ENCODE measurements at regions not wholly inside any gene's neighbourhood (a gene's known extent, or its start where the extent isn't known, plus 50 kb on each side); places are given as distances from the start of the nearest gene placed in this dataset.

GRCh38 chr19:28990522-28990921, 222.4 kb downstream of the UQCRFS1 start:
- TF ChIP-seq, protein P1, sequence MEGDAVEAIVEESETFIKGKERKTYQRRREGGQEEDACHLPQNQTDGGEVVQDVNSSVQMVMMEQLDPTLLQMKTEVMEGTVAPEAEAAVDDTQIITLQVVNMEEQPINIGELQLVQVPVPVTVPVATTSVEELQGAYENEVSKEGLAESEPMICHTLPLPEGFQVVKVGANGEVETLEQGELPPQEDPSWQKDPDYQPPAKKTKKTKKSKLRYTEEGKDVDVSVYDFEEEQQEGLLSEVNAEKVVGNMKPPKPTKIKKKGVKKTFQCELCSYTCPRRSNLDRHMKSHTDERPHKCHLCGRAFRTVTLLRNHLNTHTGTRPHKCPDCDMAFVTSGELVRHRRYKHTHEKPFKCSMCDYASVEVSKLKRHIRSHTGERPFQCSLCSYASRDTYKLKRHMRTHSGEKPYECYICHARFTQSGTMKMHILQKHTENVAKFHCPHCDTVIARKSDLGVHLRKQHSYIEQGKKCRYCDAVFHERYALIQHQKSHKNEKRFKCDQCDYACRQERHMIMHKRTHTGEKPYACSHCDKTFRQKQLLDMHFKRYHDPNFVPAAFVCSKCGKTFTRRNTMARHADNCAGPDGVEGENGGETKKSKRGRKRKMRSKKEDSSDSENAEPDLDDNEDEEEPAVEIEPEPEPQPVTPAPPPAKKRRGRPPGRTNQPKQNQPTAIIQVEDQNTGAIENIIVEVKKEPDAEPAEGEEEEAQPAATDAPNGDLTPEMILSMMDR (IDR thresholded peaks at IDR 0.05; ENCODE audit: low read depth, low read length), result no peak
- no peak overlapping the region for H3K4me3 ChIP-seq (replicated peaks in 1 of 2; ENCODE audit: low read depth in 2 of 2, low read length in 2 of 2)
- DNase-seq (ENCODE audit: low read depth in 2 of 2), result no peak

- no peak for DNase-seq (ENCODE audit: low read depth in 2 of 2)
- H3K4me3 ChIP-seq (replicated peaks in 1 of 2; ENCODE audit: low read depth in 2 of 2, low read length in 2 of 2), result no peak overlapping the region
- TF ChIP-seq, protein P1 (IDR thresholded peaks at IDR 0.05; ENCODE audit: low read depth, low read length), result no peak
Measured at GRCh38 chr19:28989739-28990138, 223.2 kb downstream of the UQCRFS1 start.

- no peak for DNase-seq (ENCODE audit: low read depth in 2 of 2)
- H3K4me3 ChIP-seq (replicated peaks in 1 of 2; ENCODE audit: low read depth in 2 of 2, low read length in 2 of 2), result no peak overlapping the region
- TF ChIP-seq, protein P1 (IDR thresholded peaks at IDR 0.05; ENCODE audit: low read depth, low read length), result no peak
Measured at GRCh38 chr19:28988066-28988465, 224.9 kb downstream of the UQCRFS1 start.

- DNase-seq (ENCODE audit: low read depth in 2 of 2), result no peak
- no peak overlapping the region for H3K4me3 ChIP-seq (replicated peaks in 1 of 2; ENCODE audit: low read depth in 2 of 2, low read length in 2 of 2)
- TF ChIP-seq, protein P1 (IDR thresholded peaks at IDR 0.05; ENCODE audit: low read depth, low read length), result no peak
Measured at GRCh38 chr19:28987177-28987576, 225.8 kb downstream of the UQCRFS1 start.

DNA sequence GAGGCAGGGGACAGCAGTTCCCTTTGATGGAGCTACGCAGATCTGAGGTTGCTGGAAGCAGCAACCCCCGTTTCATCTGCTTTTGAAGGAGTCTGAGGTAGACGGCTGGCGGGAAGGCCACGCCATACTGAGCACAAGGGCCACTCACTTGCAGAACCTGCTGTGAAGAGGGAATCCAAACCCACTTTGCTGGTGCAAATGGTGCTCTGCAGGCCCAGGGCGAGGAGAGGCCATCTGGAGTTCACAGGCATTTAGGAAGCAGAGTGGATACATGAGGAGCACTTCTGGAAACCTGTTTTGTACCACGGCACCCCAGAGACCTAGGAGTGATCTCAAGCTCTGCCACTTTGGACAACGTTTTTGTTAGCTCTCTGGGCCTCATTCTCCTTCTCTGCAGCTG, 227.8 kb downstream of the UQCRFS1 start:
- no peak overlapping the region for H3K4me3 ChIP-seq (replicated peaks in 1 of 2; ENCODE audit: low read depth in 2 of 2, low read length in 2 of 2)
- TF ChIP-seq, protein P1 (IDR thresholded peaks at IDR 0.05; ENCODE audit: low read depth, low read length), result no peak
- no peak for DNase-seq (ENCODE audit: low read depth in 2 of 2)

GRCh38 chr19:28984315-28984714, 228.6 kb downstream of the UQCRFS1 start:
- TF ChIP-seq, protein P1 (IDR thresholded peaks at IDR 0.05; ENCODE audit: low read depth, low read length), result no peak
- no peak overlapping the region for H3K4me3 ChIP-seq (replicated peaks in 1 of 2; ENCODE audit: low read depth in 2 of 2, low read length in 2 of 2)
- no peak for DNase-seq (ENCODE audit: low read depth in 2 of 2)

DNA sequence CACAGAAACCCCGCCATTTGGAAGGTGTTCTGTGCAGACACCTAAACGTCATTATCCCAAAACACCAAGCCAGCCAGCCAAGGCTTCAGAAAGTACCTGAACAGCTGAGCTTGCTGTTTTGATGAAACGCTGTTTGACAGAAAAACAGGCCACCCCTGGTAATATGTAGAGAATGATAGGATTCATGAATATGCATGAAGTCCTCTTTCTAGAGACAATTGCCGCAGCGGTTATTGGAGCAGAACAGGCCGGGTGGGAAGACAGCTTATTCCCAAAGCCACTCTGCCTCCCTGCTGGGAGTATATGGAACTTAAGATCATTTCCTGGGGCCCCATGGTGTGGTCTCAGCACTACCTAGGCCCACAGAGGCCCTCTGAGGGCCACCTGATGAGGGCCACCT, 229.5 kb downstream of the UQCRFS1 start:
- TF ChIP-seq, protein P1 (IDR thresholded peaks at IDR 0.05; ENCODE audit: low read depth, low read length), result no peak
- DNase-seq (ENCODE audit: low read depth in 2 of 2), result no peak
- H3K4me3 ChIP-seq (replicated peaks in 1 of 2; ENCODE audit: low read depth in 2 of 2, low read length in 2 of 2), result no peak overlapping the region

Measured in cardiac fibroblast (primary cell).